K562 (cell line): ENCODE measurements at regions not wholly inside any gene's neighbourhood (a gene's known extent, or its start where the extent isn't known, plus 50 kb on each side); places are given as distances from the start of the nearest gene placed in this dataset.

Experiments used
- ATAC-seq: fragments of 200-7000 bp; cut with Tn5 transposase; 3 replicates; pipeline ENCODE4 v1.9.1; 2020; ENCODE audit warnings: moderate library complexity
- BruUV-seq: library from RNA; stranded (reverse); fragments of 400-500 nt; replicated peaks from 2 replicates; lab custom pipeline; 2021; lab: Mats Ljungman, UMichigan
- CTCF ChIA-PET: fragments of 300-600 bp; formaldehyde crosslinking; extraction: SDS; loops from one replicate; lab custom pipeline; 2021; ENCODE audit warnings: low intra/inter-chr PET ratio; lab: Yijun Ruan, JAX
- POLR2A ChIA-PET: fragments of 300-600, 350-650 bp; sonication (Branson Sonifier 250); formaldehyde crosslinking; extraction: SDS; loops from one replicate; lab custom pipeline; 2021; ENCODE audit warnings: antibody characterized with exemption, inconsistent platforms; lab: Yijun Ruan, JAX
- DNase-seq, 4 experiments: peaks; one replicate each; pipeline versions ENCODE4 v3.0.0 to v3.0.0-alpha.2; 2011 to 2018; ENCODE audit warnings: low spot score in 3 of 4, mixed read lengths in 3 of 4; ENCODE audit errors: extremely low read depth in 1 of 4
- FAIRE-seq: peaks from 2 replicates; lab custom pipeline; 2011; peaks lifted over from hg19 to GRCh38; lab: Jason Lieb, UNC
- H2AFZ ChIP-seq: 2 replicates; pipeline ENCODE4 v1.6.0; 2011; ENCODE audit warnings: low read depth, low read length, control low read depth, inconsistent platforms
- H3K27ac ChIP-seq: fragments of 200-600 bp; 3 replicates; pipeline ENCODE4 v1.8.0; 2011; ENCODE audit warnings: low read depth, mild to moderate bottlenecking, control low read depth, inconsistent platforms, low read length, moderate library complexity, mixed read lengths; ENCODE audit errors: extremely low read depth
- H3K27me3 ChIP-seq, 2 experiments: fragments of 300-600 bp in 1 of 2; 2 replicates in 1 of 2; 3 replicates in 1 of 2; pipeline versions ENCODE4 v1.6.0 to v1.8.0; 2011; ENCODE audit warnings: inconsistent platforms in 2 of 2, low read length in 2 of 2, mild to moderate bottlenecking in 1 of 2, mixed read lengths in 1 of 2, moderate library complexity in 1 of 2; ENCODE audit not compliant: control insufficient read depth in 2 of 2, insufficient read depth in 2 of 2
- H3K36me3 ChIP-seq: fragments of 300-600 bp; 3 replicates; pipeline ENCODE4 v1.8.0; 2011; ENCODE audit warnings: mild to moderate bottlenecking, low read length, inconsistent platforms; ENCODE audit not compliant: control insufficient read depth, insufficient read depth
- H3K4me1 ChIP-seq, 2 experiments: fragments of 200-600 bp in 1 of 2; replicated peaks in 1 of 2; 2 replicates in 1 of 2; 3 replicates in 1 of 2; pipeline versions ENCODE4 v1.5.1 to v1.8.0; 2011; ENCODE audit warnings: inconsistent platforms in 2 of 2, low read length in 2 of 2, mild to moderate bottlenecking in 1 of 2, mixed read lengths in 1 of 2, moderate library complexity in 1 of 2; ENCODE audit not compliant: control insufficient read depth in 2 of 2, insufficient read depth in 2 of 2
- H3K4me2 ChIP-seq: 2 replicates; pipeline ENCODE4 v1.6.1; 2011; ENCODE audit warnings: low read length, control low read depth, inconsistent platforms, mixed read lengths; ENCODE audit not compliant: insufficient read depth
- H3K4me3 ChIP-seq: fragments of 200-600 bp; sonication (generic), shearing (Covaris generic); 2 replicates; pipeline ENCODE4 v1.5.1; 2016; ENCODE audit warnings: control low read depth, inconsistent platforms
- H3K79me2 ChIP-seq: fragments of 200-600 bp; 3 replicates; pipeline ENCODE4 v1.8.0; 2011; ENCODE audit warnings: low read length, inconsistent platforms; ENCODE audit not compliant: control insufficient read depth, insufficient read depth
- H3K9ac ChIP-seq, 2 experiments: 2 replicates each; pipeline versions ENCODE4 v1.6.0 to v1.6.1; 2011; ENCODE audit warnings: low read depth in 2 of 2, low read length in 2 of 2, control low read depth in 1 of 2, inconsistent platforms in 1 of 2, mild to moderate bottlenecking in 1 of 2, mixed read lengths in 1 of 2; ENCODE audit not compliant: insufficient read depth in 1 of 2
- H3K9me1 ChIP-seq: one replicate; pipeline ENCODE4 v1.6.0; 2011; ENCODE audit warnings: inconsistent platforms, mild to moderate bottlenecking, low read length, moderate library complexity; ENCODE audit not compliant: control insufficient read depth, insufficient read depth
- H3K9me3 ChIP-seq: replicated peaks from 2 replicates; pipeline ENCODE4 v1.5.1; 2011; ENCODE audit warnings: low read depth, low read length, inconsistent platforms; ENCODE audit not compliant: control insufficient read depth, insufficient read depth
- H4K20me1 ChIP-seq: replicated peaks from 2 replicates; pipeline ENCODE4 v1.6.1; 2011; ENCODE audit warnings: low read length, inconsistent platforms, mixed read lengths; ENCODE audit not compliant: control insufficient read depth, insufficient read depth
- PBX2 ChIP-seq, 2 experiments: IDR thresholded peaks in 1 of 2; conservative IDR thresholded peaks in 1 of 2; 2 replicates each; pipeline ENCODE4 v1.6.1; 2016; ENCODE audit warnings: low read depth in 2 of 2, mild to moderate bottlenecking in 1 of 2, missing compliant biosample characterization in 1 of 2, missing genetic modification characterization in 1 of 2, moderate library complexity in 1 of 2
- PHTF2 ChIP-seq: fragments of 250-450 bp; sonication (Bioruptor Pico); IDR thresholded peaks from 2 replicates; pipeline ENCODE4 v1.5.0; 2021; ENCODE audit warnings: mild to moderate bottlenecking
- SMAD3 ChIP-seq: fragments of 450-650 bp; formaldehyde crosslinking; conservative IDR thresholded peaks from 2 replicates; pipeline ENCODE4 v1.4.0; 2020; ENCODE audit warnings: mild to moderate bottlenecking
- XRCC5 ChIP-seq: fragments of 200-400 bp; formaldehyde crosslinking; IDR thresholded peaks from 2 replicates; pipeline ENCODE4 v1.6.1; 2017; ENCODE audit warnings: low read depth, mild to moderate bottlenecking, low read length
- YY1 ChIP-seq, 3 experiments: IDR thresholded peaks; 2 replicates each; pipeline ENCODE4 v1.6.1; 2011; ENCODE audit warnings: low read length in 2 of 3, mild to moderate bottlenecking in 2 of 3, moderate library complexity in 2 of 3, borderline replicate concordance in 1 of 3, control low read depth in 1 of 3, low read depth in 1 of 3; ENCODE audit not compliant: insufficient read depth in 3 of 3, insufficient replicate concordance in 2 of 3, control insufficient read depth in 1 of 3, insufficient read length in 1 of 3; ENCODE audit errors: extremely low read depth in 1 of 3
- ZBTB9 ChIP-seq: fragments of 450-650 bp; formaldehyde crosslinking; IDR thresholded peaks from 2 replicates; pipeline ENCODE4 v1.4.0; 2020; ENCODE audit warnings: mild to moderate bottlenecking, moderate library complexity
- WGBS: fragments of 100-300 bp; shearing (Covaris generic); methylation state at CpG from one replicate; pipeline ENCODE4 v1.1.6; 2016; ENCODE audit warnings: low coverage, mixed read lengths; ENCODE audit not compliant: insufficient coverage; ENCODE audit errors: missing lambda C conversion rate; 5-methylcytosine and 5-hydroxymethylcytosine counted together
- in situ Hi-C: fragments of 300-500 bp; cut with MboI; formaldehyde crosslinking; loops from 4 replicates; pipeline ENCODE4 v1.15.0; 2018; ENCODE audit warnings: inconsistent platforms, mixed read lengths
- intact Hi-C: fragments of 100-400 bp; cut with micrococcal nuclease; formaldehyde crosslinking; loops from 2 replicates; pipeline ENCODE4 v1.14.2; 2022

- no peak for TF ChIP-seq YY1 (IDR thresholded peaks at IDR 0.05; ENCODE audit: borderline replicate concordance in 1 of 3, control insufficient read depth in 1 of 3, extremely low read depth in 1 of 3, insufficient read depth in 3 of 3, insufficient read length in 1 of 3, insufficient replicate concordance in 2 of 3, low read depth in 1 of 3, low read length in 2 of 3)
- TF ChIP-seq ZBTB9 (CRISPR knock-in tag) = no peak
- no peak for TF ChIP-seq SMAD3 (CRISPR knock-in tag)
Measured at GRCh38 chr4:153081006-153081580, 123.2 kb upstream of the TRIM2 start (continued).

- ChIA-PET CTCF (interaction anchor here (0.5 kb wide), 1 partner anchor 648 kb away, joined by 4 read pairs; no protein-coding TSS in a partner anchor), POLR2A (interaction anchor here (0.8 kb wide), 1 partner anchor 103 kb away, joined by 4 read pairs; no protein-coding TSS in a partner anchor)
- ATAC-seq = no peak
- DNase-seq = no peak
- no peak overlapping the region for H3K27ac ChIP-seq
- H2AFZ ChIP-seq = no peak overlapping the region
- TF ChIP-seq XRCC5 (no peak), PHTF2 (no peak), PBX2 (CRISPR knock-in tag; IDR thresholded peaks at IDR 0.05; ENCODE audit: low read depth) (no peak), PBX2 (tag; conservative IDR thresholded peaks at IDR 0.05; ENCODE audit: low read depth) (no peak)
- no peaks in the 10 kb centered on the region for H3K9me3 ChIP-seq
- FAIRE-seq = no peak
- intact Hi-C loops (loop anchor here (10.0 kb wide), 1 partner anchor 563 kb away; no protein-coding TSS in a partner anchor), in situ Hi-C loops (no loop called here)
- H3K27me3 ChIP-seq = peaks cover 4 to 46% of the 10 kb centered on the region in 2 experiments
- H3K36me3 ChIP-seq = no peaks in the 10 kb centered on the region
- H3K79me2 ChIP-seq = no peaks in the 10 kb centered on the region
- H3K4me1 ChIP-seq = no peaks in the 10 kb centered on the region
- H3K4me2 ChIP-seq = no peak overlapping the region
- BruUV-seq = no TSS peak
- H3K9ac ChIP-seq = no peak overlapping the region
- peaks cover 6% of the 10 kb centered on the region for H4K20me1 ChIP-seq
- no peak overlapping the region for H3K4me3 ChIP-seq
- H3K9me1 ChIP-seq = no peaks in the 10 kb centered on the region
- WGBS = 6% methylated on average over 4 of the region's 4 CpGs
Measured at GRCh38 chr4:153081693-153082092, 122.5 kb upstream of the TRIM2 start.
